B cell (primary cell): ENCODE measurements at regions not wholly inside any gene's neighbourhood (a gene's known extent, or its start where the extent isn't known, plus 50 kb on each side); places are given as distances from the start of the nearest gene placed in this dataset.

Source experiments
- ATAC-seq: fragments of 200-7000 bp; cut with Tn5 transposase; one replicate; pipeline ENCODE4 v1.10.0; 2021; ENCODE audit warnings: low read depth, mild to moderate bottlenecking, moderate number of reproducible peaks, moderate library complexity
- CTCF ChIA-PET: fragments of 350-600 bp; sonication (Branson Sonifier 250); formaldehyde crosslinking; loops from one replicate; lab custom pipeline; 2021; ENCODE audit warnings: antibody characterized with exemption, inconsistent platforms; lab: Charles Lee
- POLR2A ChIA-PET: fragments of 350-600 bp; sonication (Branson Sonifier 250); formaldehyde crosslinking; loops from one replicate; lab custom pipeline; 2021; ENCODE audit warnings: antibody characterized with exemption; lab: Charles Lee
- DNase-seq: peaks from one replicate; pipeline ENCODE4 v3.0.0; 2013
- H2AFZ ChIP-seq: 2 replicates; pipeline ENCODE4 v1.6.1; 2012; ENCODE audit warnings: mild to moderate bottlenecking, low read depth, low read length; ENCODE audit not compliant: insufficient read depth, poor library complexity, severe bottlenecking
- H3K27ac ChIP-seq, 2 donors: 1 replicate in 1 of 2; 2 replicates in 1 of 2; pipeline ENCODE4 v1.5.1; 2012 to 2013; ENCODE audit warnings: low read length in 2 of 2, mild to moderate bottlenecking in 2 of 2, moderate library complexity in 1 of 2
- H3K27me3 ChIP-seq, 4 experiments: fragments of 200-600 bp in 1 of 4; sonication (generic) in 1 of 4; replicated peaks in 1 of 4; 1 replicate in 2 of 4; 2 replicates in 2 of 4; pipeline versions ENCODE4 v1.6.1 to v1.7.0; 2013 to 2016; ENCODE audit warnings: low read length in 3 of 4, mild to moderate bottlenecking in 2 of 4, mixed read lengths in 1 of 4, moderate library complexity in 1 of 4; ENCODE audit not compliant: insufficient read depth in 4 of 4, control insufficient read depth in 3 of 4; ENCODE audit errors: control extremely low read depth in 1 of 4
- H3K36me3 ChIP-seq, 2 experiments: replicated peaks in 1 of 2; 1 replicate in 1 of 2; 2 replicates in 1 of 2; pipeline versions ENCODE4 v1.6.1 to v1.7.1; 2013; ENCODE audit warnings: low read length in 1 of 2; ENCODE audit not compliant: insufficient read depth in 2 of 2, control insufficient read depth in 1 of 2; ENCODE audit errors: control extremely low read depth in 1 of 2, extremely low read depth in 1 of 2
- H3K4me1 ChIP-seq, 2 donors: fragments of 200-600 bp in 1 of 2; sonication (generic) in 1 of 2; 1 replicate in 1 of 2; 2 replicates in 1 of 2; pipeline versions ENCODE4 v1.5.1 to v1.6.1; 2013 to 2017; ENCODE audit warnings: low read length in 2 of 2; ENCODE audit not compliant: control insufficient read depth in 2 of 2, insufficient read depth in 2 of 2
- H3K4me2 ChIP-seq: replicated peaks from 2 replicates; pipeline ENCODE3; 2012; ENCODE audit warnings: mild to moderate bottlenecking, low read depth, low read length; ENCODE audit not compliant: poor library complexity, severe bottlenecking
- H3K4me3 ChIP-seq, 5 experiments: fragments of 200-600 bp in 1 of 5; sonication (generic) in 1 of 5; 1 replicate in 3 of 5; 2 replicates in 2 of 5; pipeline versions ENCODE4 v1.5.1 to v1.7.0; 2011 to 2016; ENCODE audit warnings: low read length in 4 of 5, mild to moderate bottlenecking in 4 of 5, low read depth in 2 of 5, control low read depth in 1 of 5, moderate library complexity in 1 of 5; ENCODE audit not compliant: insufficient read depth in 1 of 5; ENCODE audit errors: control extremely low read depth in 1 of 5, extremely low read depth in 1 of 5
- H3K79me2 ChIP-seq: fragments of 200-600 bp; sonication (generic); one replicate; pipeline ENCODE4 v1.6.0; 2016; ENCODE audit warnings: low read length; ENCODE audit not compliant: control insufficient read depth, insufficient read depth
- H3K9ac ChIP-seq: fragments of 200-600 bp; sonication (generic); 2 replicates; pipeline ENCODE4 v1.6.1; 2017; ENCODE audit warnings: mild to moderate bottlenecking, low read length, moderate library complexity
- H3K9me3 ChIP-seq, 3 donors: one replicate each; pipeline versions ENCODE4 v1.6.1 to v1.7.1; 2013; ENCODE audit warnings: low read length in 2 of 3; ENCODE audit not compliant: control insufficient read depth in 2 of 3, insufficient read depth in 1 of 3; ENCODE audit errors: control extremely low read depth in 1 of 3
- H4K20me1 ChIP-seq: 2 replicates; pipeline ENCODE4 v1.6.0; 2012; ENCODE audit warnings: mild to moderate bottlenecking, low read length; ENCODE audit not compliant: insufficient read depth, control insufficient read depth, poor library complexity, severe bottlenecking
- H3K27ac Mint-ChIP-seq: one replicate; pipeline ENCODE4 v1.8.0; 2021; ENCODE audit warnings: mixed read lengths
- H3K27me3 Mint-ChIP-seq: one replicate; pipeline ENCODE4 v1.8.0; 2021; ENCODE audit warnings: mixed read lengths
- H3K4me1 Mint-ChIP-seq: one replicate; pipeline ENCODE4 v1.8.0; 2021; ENCODE audit warnings: mixed read lengths
- H3K4me3 Mint-ChIP-seq: one replicate; pipeline ENCODE4 v1.8.0; 2021; ENCODE audit warnings: mixed read lengths
- H3K9me3 Mint-ChIP-seq: one replicate; pipeline ENCODE4 v1.8.0; 2022; ENCODE audit warnings: mixed read lengths; ENCODE audit not compliant: insufficient read depth
- CTCF ChIP-seq: fragments of 200-600 bp; IDR thresholded peaks from one replicate; pipeline ENCODE4 v1.8.0; 2022; ENCODE audit warnings: antibody characterized with exemption, mild to moderate bottlenecking
- EZH2 ChIP-seq: IDR thresholded peaks from 2 replicates; pipeline ENCODE4 v1.6.1; 2012; ENCODE audit warnings: borderline replicate concordance, low read depth, mild to moderate bottlenecking, moderate library complexity, low read length; ENCODE audit not compliant: insufficient read depth, poor library complexity, severe bottlenecking
- WGBS: methylation state at CpG from one replicate; pipeline ENCODE4 v1.1.5; 2013; ENCODE audit warnings: missing lambda C conversion rate; ENCODE audit not compliant: insufficient coverage; 5-methylcytosine and 5-hydroxymethylcytosine counted together
- intact Hi-C: fragments of 100-400 bp; cut with micrococcal nuclease; formaldehyde crosslinking; loops from one replicate; pipeline ENCODE4 v1.10.0; 2022

- no peak overlapping the region for H3K4me2 ChIP-seq
- no peak overlapping the region for H3K9ac ChIP-seq
- Mint-ChIP-seq H3K27me3 (peaks cover 8% of the 10 kb centered on the region), H3K9me3 (peaks cover 3% of the 10 kb centered on the region), H3K4me1 (no peaks in the 10 kb centered on the region), H3K4me3 (no peak overlapping the region), H3K27ac (no peak overlapping the region)
- H4K20me1 ChIP-seq: no peaks in the 10 kb centered on the region
- H3K27ac ChIP-seq: no peak overlapping the region
- DNase-seq: no peak
- ChIA-PET CTCF (interaction anchor here (0.7 to 1.7 kb wide), 6 partner anchors 181 to 304 kb away, joined by 3 to 10 read pairs (median 4); no protein-coding TSS in a partner anchor), POLR2A (no interaction called here)
- no peaks in the 10 kb centered on the region for H3K79me2 ChIP-seq
- H2AFZ ChIP-seq: no peak overlapping the region
- H3K27me3 ChIP-seq: no peaks in the 10 kb centered on the region
- 89% methylated on average over 5 of the region's 5 CpGs for WGBS
- intact Hi-C loops: no loop called here
- ATAC-seq: no peak
- no peaks in the 10 kb centered on the region for H3K36me3 ChIP-seq
- H3K9me3 ChIP-seq: no peaks in the 10 kb centered on the region
- H3K4me3 ChIP-seq: no peak overlapping the region
- H3K4me1 ChIP-seq: no peaks in the 10 kb centered on the region
- no peak for TF ChIP-seq EZH2
- no peak for TF ChIP-seq CTCF
Measured at GRCh38 chr3:160162440-160162839, 62.8 kb upstream of the C3orf80 start.

- POLR2A ChIA-PET: no interaction called here
- no peak overlapping the region for H3K27ac ChIP-seq
- peaks cover 8% of the 10 kb centered on the region for H3K27me3 Mint-ChIP-seq
Measured at GRCh38 chr3:160163229-160163878, 61.9 kb upstream of the C3orf80 start.

More at GRCh38 chr3:160163229-160163878, 61.9 kb upstream of the C3orf80 start:
- TF ChIP-seq EZH2 (no peak), CTCF (no peak)
- Mint-ChIP-seq H3K27ac (no peak overlapping the region), H3K4me3 (no peak overlapping the region), H3K4me1 (no peaks in the 10 kb centered on the region), H3K9me3 (peaks cover 3% of the 10 kb centered on the region)
- Histone ChIP-seq H3K4me2 (no peak overlapping the region), H3K4me3 (no peak overlapping the region), H2AFZ (no peak overlapping the region), H3K79me2 (no peaks in the 10 kb centered on the region), H3K9me3 (no peaks in the 10 kb centered on the region), H3K36me3 (no peaks in the 10 kb centered on the region), H3K9ac (no peak overlapping the region), H4K20me1 (no peaks in the 10 kb centered on the region), H3K27me3 (no peaks in the 10 kb centered on the region), H3K4me1 (no peaks in the 10 kb centered on the region)
- intact Hi-C loops: no loop called here
- CTCF ChIA-PET: interaction anchor here (0.7 to 1.7 kb wide), 6 partner anchors 182 to 277 kb away, joined by 3 to 10 read pairs (median 4); no protein-coding TSS in a partner anchor
- DNase-seq (no peak), ATAC-seq (no peak)
